Mesenchymal stem cell (in vitro differentiated cells and primary cell): ENCODE measurements at regions not wholly inside any gene's neighbourhood (a gene's known extent, or its start where the extent isn't known, plus 50 kb on each side); places are given as distances from the start of the nearest gene placed in this dataset.

Experiments used
- DNase-seq: peaks from one replicate; pipeline ENCODE4 v3.0.0-alpha.2; 2013
- H2AFZ ChIP-seq: one replicate; pipeline ENCODE4 v1.6.1; 2013; ENCODE audit warnings: low read depth, mild to moderate bottlenecking, control low read depth, inconsistent platforms, low read length, moderate library complexity
- H2AK5ac ChIP-seq: 2 replicates; pipeline ENCODE4 v1.6.1; 2013; ENCODE audit warnings: low read length, moderate library complexity, mild to moderate bottlenecking, inconsistent platforms; ENCODE audit not compliant: severe bottlenecking
- H2BK120ac ChIP-seq: one replicate; pipeline ENCODE4 v1.6.1; 2013; ENCODE audit warnings: low read depth, mild to moderate bottlenecking, inconsistent platforms, low read length, moderate library complexity
- H2BK12ac ChIP-seq, 2 experiments: one replicate each; pipeline ENCODE4 v1.6.1; 2013; ENCODE audit warnings: inconsistent platforms in 2 of 2, low read length in 2 of 2, mild to moderate bottlenecking in 2 of 2, moderate library complexity in 2 of 2, control low read depth in 1 of 2
- H2BK15ac ChIP-seq: one replicate; pipeline ENCODE4 v1.6.1; 2013; ENCODE audit warnings: mild to moderate bottlenecking, low read depth, inconsistent platforms; ENCODE audit not compliant: poor library complexity, severe bottlenecking
- H2BK5ac ChIP-seq: 2 replicates; pipeline ENCODE4 v1.6.1; 2013; ENCODE audit warnings: low read depth, mild to moderate bottlenecking, low read length, control low read depth, inconsistent platforms; ENCODE audit not compliant: poor library complexity, severe bottlenecking
- H3K14ac ChIP-seq, 2 experiments: one replicate each; pipeline ENCODE4 v1.6.1; 2013; ENCODE audit warnings: inconsistent platforms in 2 of 2, low read length in 2 of 2, control low read depth in 1 of 2, mild to moderate bottlenecking in 1 of 2, moderate library complexity in 1 of 2
- H3K18ac ChIP-seq, 2 experiments: one replicate each; pipeline ENCODE4 v1.6.1; 2013; ENCODE audit warnings: inconsistent platforms in 2 of 2, low read length in 2 of 2, control low read depth in 1 of 2, low read depth in 1 of 2, mild to moderate bottlenecking in 1 of 2
- H3K23ac ChIP-seq, 2 experiments: one replicate each; pipeline ENCODE4 v1.6.1; 2013; ENCODE audit warnings: inconsistent platforms in 2 of 2, low read length in 2 of 2, mild to moderate bottlenecking in 2 of 2, moderate library complexity in 2 of 2, control low read depth in 1 of 2
- H3K27ac ChIP-seq: 2 replicates; pipeline ENCODE4 v1.5.1; 2013; ENCODE audit warnings: mild to moderate bottlenecking, moderate library complexity, low read length, control low read depth, inconsistent platforms; ENCODE audit not compliant: poor library complexity, severe bottlenecking
- H3K27me3 ChIP-seq, 2 experiments: 2 replicates each; pipeline versions ENCODE4 v1.6.1 to v1.7.0; 2013; ENCODE audit warnings: low read length in 2 of 2, mild to moderate bottlenecking in 2 of 2, moderate library complexity in 2 of 2, control low read depth in 1 of 2, inconsistent platforms in 1 of 2; ENCODE audit not compliant: control insufficient read depth in 1 of 2, insufficient read depth in 1 of 2
- H3K36me3 ChIP-seq, 2 experiments: 2 replicates each; pipeline versions ENCODE4 v1.6.1 to v1.7.0; 2013; ENCODE audit warnings: low read length in 2 of 2, control low read depth in 1 of 2, inconsistent platforms in 1 of 2, low read depth in 1 of 2, mild to moderate bottlenecking in 1 of 2; ENCODE audit not compliant: insufficient read depth in 2 of 2, control insufficient read depth in 1 of 2
- H3K4ac ChIP-seq, 2 experiments: one replicate each; pipeline ENCODE4 v1.6.1; 2013; ENCODE audit warnings: inconsistent platforms in 2 of 2, low read length in 2 of 2, mild to moderate bottlenecking in 2 of 2, moderate library complexity in 2 of 2, control low read depth in 1 of 2, low read depth in 1 of 2
- H3K4me1 ChIP-seq: 2 replicates; pipeline ENCODE4 v1.6.1; 2013; ENCODE audit warnings: low read depth, low read length, control low read depth; ENCODE audit not compliant: control insufficient read depth, insufficient read depth
- H3K4me2 ChIP-seq: 2 replicates; pipeline ENCODE4 v1.6.1; 2013; ENCODE audit warnings: low read length, mild to moderate bottlenecking, inconsistent platforms; ENCODE audit not compliant: poor library complexity, severe bottlenecking
- H3K4me3 ChIP-seq, 2 experiments: 2 replicates each; pipeline versions ENCODE4 v1.5.1 to v1.7.0; 2013; ENCODE audit warnings: low read length in 2 of 2, mild to moderate bottlenecking in 2 of 2, control low read depth in 1 of 2, low read depth in 1 of 2; ENCODE audit not compliant: insufficient read depth in 1 of 2
- H3K79me1 ChIP-seq: replicated peaks from 2 replicates; pipeline ENCODE4 v1.6.1; 2013; ENCODE audit warnings: mild to moderate bottlenecking, control low read depth, low read length, inconsistent platforms; ENCODE audit not compliant: poor library complexity, severe bottlenecking
- H3K9ac ChIP-seq: 2 replicates; pipeline ENCODE4 v1.7.0; 2013; ENCODE audit warnings: mild to moderate bottlenecking, low read length, moderate library complexity
- H3K9me3 ChIP-seq: 2 replicates; pipeline ENCODE4 v1.7.0; 2013; ENCODE audit warnings: mild to moderate bottlenecking, low read length; ENCODE audit not compliant: control insufficient read depth
- H4K8ac ChIP-seq: one replicate; pipeline ENCODE4 v1.6.1; 2013; ENCODE audit warnings: inconsistent platforms, mild to moderate bottlenecking, low read length, moderate library complexity
- H4K91ac ChIP-seq: one replicate; pipeline ENCODE4 v1.6.1; 2013; ENCODE audit warnings: mild to moderate bottlenecking, low read length, inconsistent platforms
- WGBS: methylation state at CpG from one replicate; pipeline ENCODE4 v1.1.7; 2013; ENCODE audit warnings: mixed read lengths; 5-methylcytosine and 5-hydroxymethylcytosine counted together

GRCh38 chr3:84125201-84125721, 833.5 kb upstream of the CADM2 start:
- Histone ChIP-seq H3K23ac (no peak overlapping the region), H3K9ac (no peak overlapping the region), H3K79me1 (no peaks in the 10 kb centered on the region), H3K4ac (no peak overlapping the region), H3K9me3 (peaks cover 3% of the 10 kb centered on the region), H2AK5ac (no peak overlapping the region), H3K4me3 (no peak overlapping the region), H3K27ac (no peak overlapping the region), H3K18ac (no peak overlapping the region), H3K4me2 (no peak overlapping the region), H4K91ac (no peak overlapping the region), H3K36me3 (no peaks in the 10 kb centered on the region), H2BK15ac (no peak overlapping the region), H2BK12ac (no peak overlapping the region), H2BK120ac (no peak overlapping the region), H3K27me3 (no peaks in the 10 kb centered on the region), H4K8ac (no peak overlapping the region), H2BK5ac (no peak overlapping the region), H2AFZ (no peak overlapping the region), H3K4me1 (no peaks in the 10 kb centered on the region), H3K14ac (no peak overlapping the region)
- no peak for DNase-seq
- 86% methylated on average over 12 of the region's 12 CpGs for WGBS

GRCh38 chr3:84125760-84126159, 833.0 kb upstream of the CADM2 start:
- no peak overlapping the region for H2AK5ac ChIP-seq
- H2AFZ ChIP-seq: no peak overlapping the region
- no peaks in the 10 kb centered on the region for H3K27me3 ChIP-seq
- no peaks in the 10 kb centered on the region for H3K36me3 ChIP-seq
- H3K18ac ChIP-seq: no peak overlapping the region
- no peak overlapping the region for H3K4me2 ChIP-seq
- H3K4me1 ChIP-seq: no peaks in the 10 kb centered on the region
- no peak overlapping the region for H3K27ac ChIP-seq
- H3K4ac ChIP-seq: no peak overlapping the region
- H3K4me3 ChIP-seq: no peak overlapping the region
- WGBS: 92% methylated on average over 21 of the region's 21 CpGs
- no peaks in the 10 kb centered on the region for H3K79me1 ChIP-seq
- H3K23ac ChIP-seq: no peak overlapping the region
- no peak overlapping the region for H2BK120ac ChIP-seq
- H3K14ac ChIP-seq: no peak overlapping the region
- H2BK12ac ChIP-seq: no peak overlapping the region
- DNase-seq: no peak
- no peak overlapping the region for H2BK15ac ChIP-seq
- peaks cover 3% of the 10 kb centered on the region for H3K9me3 ChIP-seq
- H3K9ac ChIP-seq: no peak overlapping the region
- no peak overlapping the region for H4K8ac ChIP-seq
- H2BK5ac ChIP-seq: no peak overlapping the region
- no peak overlapping the region for H4K91ac ChIP-seq

DNA sequence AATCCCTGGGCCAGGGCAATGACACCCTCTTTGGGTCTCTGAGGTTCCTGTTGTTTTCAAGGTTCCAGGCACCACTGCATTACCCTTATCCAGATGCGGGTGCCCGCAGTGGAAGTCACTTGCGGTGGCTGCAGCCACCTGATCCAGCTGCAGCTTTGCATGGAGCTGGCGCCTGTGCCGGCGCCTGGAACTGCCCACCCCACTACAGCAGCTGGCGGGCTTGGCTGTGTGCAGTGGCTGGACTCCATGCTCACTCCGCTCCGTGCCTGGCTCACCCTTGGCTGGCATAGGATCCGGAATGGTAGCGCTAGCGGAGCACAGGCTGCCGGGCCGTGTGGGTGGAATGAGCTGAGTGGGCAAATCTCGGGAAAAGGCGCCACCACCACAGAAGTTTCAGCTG, 832.6 kb upstream of the CADM2 start:
- H3K27ac ChIP-seq: no peak overlapping the region
- H3K18ac ChIP-seq: no peak overlapping the region
- H3K36me3 ChIP-seq: no peaks in the 10 kb centered on the region
- no peak overlapping the region for H3K14ac ChIP-seq
- DNase-seq: no peak
- H3K23ac ChIP-seq: no peak overlapping the region
- WGBS: 94% methylated on average over 11 of the region's 16 CpGs
- no peak overlapping the region for H2BK5ac ChIP-seq
- no peak overlapping the region for H3K9ac ChIP-seq
- no peak overlapping the region for H2BK15ac ChIP-seq
- H3K4me3 ChIP-seq: no peak overlapping the region
- no peak overlapping the region for H2BK120ac ChIP-seq
- no peak overlapping the region for H4K8ac ChIP-seq
- H3K27me3 ChIP-seq: no peaks in the 10 kb centered on the region
- no peak overlapping the region for H2AK5ac ChIP-seq
- H2BK12ac ChIP-seq: no peak overlapping the region
- no peaks in the 10 kb centered on the region for H3K79me1 ChIP-seq
- no peak overlapping the region for H3K4ac ChIP-seq
- H3K4me1 ChIP-seq: no peaks in the 10 kb centered on the region
- no peak overlapping the region for H3K4me2 ChIP-seq
- peaks cover 3% of the 10 kb centered on the region for H3K9me3 ChIP-seq
- H2AFZ ChIP-seq: no peak overlapping the region
- no peak overlapping the region for H4K91ac ChIP-seq

- Histone ChIP-seq H3K4me3 (no peak overlapping the region), H3K14ac (no peak overlapping the region), H3K9ac (no peak overlapping the region), H2BK12ac (no peak overlapping the region), H2AK5ac (no peak overlapping the region), H3K4me1 (no peaks in the 10 kb centered on the region), H3K79me1 (no peaks in the 10 kb centered on the region), H2BK120ac (no peak overlapping the region), H3K4me2 (no peak overlapping the region), H4K8ac (no peak overlapping the region), H2BK15ac (no peak overlapping the region), H3K27ac (no peak overlapping the region), H3K27me3 (no peaks in the 10 kb centered on the region), H3K4ac (no peak overlapping the region), H3K36me3 (no peaks in the 10 kb centered on the region), H3K18ac (no peak overlapping the region), H2AFZ (no peak overlapping the region), H3K23ac (no peak overlapping the region), H3K9me3 (peaks cover 3% of the 10 kb centered on the region), H2BK5ac (no peak overlapping the region), H4K91ac (no peak overlapping the region)
- no peak for DNase-seq
- WGBS: 84% methylated on average over 1 of the region's 2 CpGs
These were observed 830.8 kb upstream of the CADM2 start for GRCh38 chr3:84128024-84128423.
